Renal cortex interstitium (tissue), 11 donors: ENCODE measurements at regions not wholly inside any gene's neighbourhood (a gene's known extent, or its start where the extent isn't known, plus 50 kb on each side); places are given as distances from the start of the nearest gene placed in this dataset.

Experiments
- DNase-seq, 11 donors: peaks; one replicate each; pipeline ENCODE4 v3.0.0-alpha.2; 2013; ENCODE audit warnings: low read depth in 9 of 11, low spot score in 4 of 11; ENCODE audit errors: extremely low read depth in 1 of 11

- no peak for DNase-seq
These were observed 51.5 kb upstream of the EPB41L1 start for GRCh38 chr20:36102809-36103596.

DNA sequence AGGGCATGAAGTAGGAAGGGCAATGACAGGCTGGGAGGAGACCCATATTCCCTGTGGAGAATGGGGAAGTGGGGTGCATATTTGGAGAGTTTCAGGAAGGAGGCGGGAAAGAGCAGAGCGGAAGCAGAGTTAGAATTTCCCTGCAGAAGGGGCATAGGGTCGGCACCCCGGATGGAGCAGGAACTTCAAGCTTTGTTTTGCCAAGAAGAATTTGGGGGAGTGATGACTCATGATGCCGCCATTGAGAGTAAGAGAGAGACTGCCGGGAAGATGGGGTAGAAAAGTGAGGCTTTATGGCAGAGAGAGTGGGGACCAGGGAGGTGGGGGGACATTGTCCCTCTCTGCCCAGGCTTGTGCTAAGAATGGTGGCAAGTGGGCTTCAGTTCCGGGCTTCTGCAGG, 50.3 kb upstream of the EPB41L1 start:
- DNase-seq: no peak
